Esophagus squamous epithelium (tissue), 5 donors: ENCODE measurements at regions not wholly inside any gene's neighbourhood (a gene's known extent, or its start where the extent isn't known, plus 50 kb on each side); places are given as distances from the start of the nearest gene placed in this dataset.

ENCODE experiments used
- DNase-seq: peaks from one replicate; lab custom pipeline; 2025; lab: John Stamatoyannopoulos, UW
- H3K27ac ChIP-seq, 4 donors: fragments of 200-600 bp; sonication (generic); one replicate each; pipeline ENCODE4 v1.5.1; 2016 to 2019; ENCODE audit warnings: mild to moderate bottlenecking in 1 of 4
- H3K27me3 ChIP-seq, 4 donors: fragments of 200-600 bp; sonication (generic); 1 replicate in 3 of 4; 2 replicates in 1 of 4; pipeline versions ENCODE4 v1.5.1 to v1.6.0; 2017 to 2021; ENCODE audit warnings: antibody characterized with exemption in 1 of 4
- H3K36me3 ChIP-seq, 3 donors: fragments of 200-600 bp; sonication (generic); one replicate each; pipeline ENCODE4 v1.5.1; 2016 to 2019
- H3K4me1 ChIP-seq, 3 donors: fragments of 200-600 bp; sonication (generic); one replicate each; pipeline ENCODE4 v1.5.1; 2017 to 2019
- H3K4me3 ChIP-seq, 4 donors: fragments of 200-600 bp; sonication (generic); 1 replicate in 3 of 4; 2 replicates in 1 of 4; pipeline ENCODE4 v1.5.1; 2016 to 2019; ENCODE audit warnings: mild to moderate bottlenecking in 2 of 4, moderate library complexity in 1 of 4
- H3K9me3 ChIP-seq, 3 donors: fragments of 200-600 bp; sonication (generic); one replicate each; pipeline ENCODE4 v1.5.1; 2016 to 2019
- CTCF ChIP-seq, 6 experiments: fragments of 450-650 bp in 4 of 6; fragments of 200-600 bp in 2 of 6; sonication (generic) in 2 of 6; IDR thresholded peaks; one replicate each; pipeline ENCODE4 v1.5.1; 2016 to 2019; ENCODE audit warnings: antibody characterized with exemption in 6 of 6, mild to moderate bottlenecking in 4 of 6, moderate library complexity in 4 of 6
- POLR2A ChIP-seq, 4 donors: fragments of 450-650 bp; IDR thresholded peaks; one replicate each; pipeline ENCODE4 v1.6.1; 2017; ENCODE audit warnings: antibody characterized with exemption in 4 of 4, mild to moderate bottlenecking in 4 of 4, moderate library complexity in 3 of 4
- WGBS, 2 donors: methylation state at CpG; one replicate each; pipeline ENCODE4 v1.1.5; 2018; 5-methylcytosine and 5-hydroxymethylcytosine counted together
- intact Hi-C: fragments of 100-400 bp; cut with DNase I; formaldehyde crosslinking; loops from one replicate; pipeline ENCODE4 v1.15.0; 2022
- donor health status: DM: yes; HTN: yes; CAD: no.

- TF ChIP-seq CTCF (IDR thresholded peaks at IDR 0.05) (no peak), POLR2A (IDR thresholded peaks at IDR 0.05) (no peak)
- intact Hi-C loops, result no loop called here
- Histone ChIP-seq H3K4me1 (no peaks in the 10 kb centered on the region), H3K27me3 (no peaks in the 10 kb centered on the region), H3K4me3 (no peak overlapping the region), H3K27ac (no peak overlapping the region), H3K36me3 (no peaks in the 10 kb centered on the region), H3K9me3 (no peaks in the 10 kb centered on the region)
- DNase-seq, result no peak
- WGBS, 2 donors, result 45 to 47% methylated on average over 10 to 11 of the region's 13 CpGs
These were observed 231.7 kb upstream of the ARRDC4 start for GRCh38 chr15:97728791-97729190.

- Histone ChIP-seq H3K4me1 (no peaks in the 10 kb centered on the region), H3K4me3 (no peak overlapping the region), H3K9me3 (no peaks in the 10 kb centered on the region), H3K27me3 (no peaks in the 10 kb centered on the region), H3K36me3 (no peaks in the 10 kb centered on the region), H3K27ac (no peak overlapping the region)
- TF ChIP-seq POLR2A (IDR thresholded peaks at IDR 0.05) (no peak), CTCF (IDR thresholded peaks at IDR 0.05) (no peak)
- DNase-seq, result no peak
- 70 to 79% methylated on average over 7 of the region's 7 CpGs for WGBS, 2 donors
- intact Hi-C loops, result no loop called here
These were observed 231.2 kb upstream of the ARRDC4 start for GRCh38 chr15:97729270-97729669.

GRCh38 chr15:97730315-97730714, 230.2 kb upstream of the ARRDC4 start:
- no peak overlapping the region for H3K27ac ChIP-seq
- no peaks in the 10 kb centered on the region for H3K36me3 ChIP-seq
- intact Hi-C loops, result no loop called here
- TF ChIP-seq POLR2A (IDR thresholded peaks at IDR 0.05), result no peak
- TF ChIP-seq CTCF (IDR thresholded peaks at IDR 0.05), result no peak
- DNase-seq, result no peak
- no peaks in the 10 kb centered on the region for H3K4me1 ChIP-seq
- WGBS, 2 donors, result 86 to 100% methylated on average over 1 of the region's 1 CpG
- H3K27me3 ChIP-seq, result no peaks in the 10 kb centered on the region
- no peaks in the 10 kb centered on the region for H3K9me3 ChIP-seq
- H3K4me3 ChIP-seq, result no peak overlapping the region

- Histone ChIP-seq H3K9me3 (no peaks in the 10 kb centered on the region), H3K4me3 (no peak overlapping the region), H3K4me1 (no peaks in the 10 kb centered on the region), H3K27ac (no peak overlapping the region), H3K36me3 (no peaks in the 10 kb centered on the region), H3K27me3 (no peaks in the 10 kb centered on the region)
- intact Hi-C loops, result no loop called here
- WGBS, 2 donors, result 92 to 94% methylated on average over 3 of the region's 3 CpGs
- no peak for DNase-seq
- TF ChIP-seq POLR2A (IDR thresholded peaks at IDR 0.05), result no peak
- TF ChIP-seq CTCF (IDR thresholded peaks at IDR 0.05), result no peak
These were observed 228.6 kb upstream of the ARRDC4 start for GRCh38 chr15:97731859-97732258.

- no peak for DNase-seq
- Histone ChIP-seq H3K4me1 (no peaks in the 10 kb centered on the region), H3K9me3 (no peaks in the 10 kb centered on the region), H3K4me3 (no peak overlapping the region), H3K36me3 (no peaks in the 10 kb centered on the region), H3K27me3 (no peaks in the 10 kb centered on the region), H3K27ac (no peak overlapping the region)
- intact Hi-C loops, result no loop called here
- TF ChIP-seq CTCF (IDR thresholded peaks at IDR 0.05), result no peak
- WGBS, 2 donors, result 75 to 79% methylated on average over 3 of the region's 3 CpGs
These were observed 227.1 kb upstream of the ARRDC4 start for GRCh38 chr15:97733373-97733772.
